ENCODE measurements at regions not wholly inside any gene's neighbourhood (a gene's known extent, or its start where the extent isn't known, plus 50 kb on each side); places are given as distances from the start of the nearest gene placed in this dataset.

DNA sequence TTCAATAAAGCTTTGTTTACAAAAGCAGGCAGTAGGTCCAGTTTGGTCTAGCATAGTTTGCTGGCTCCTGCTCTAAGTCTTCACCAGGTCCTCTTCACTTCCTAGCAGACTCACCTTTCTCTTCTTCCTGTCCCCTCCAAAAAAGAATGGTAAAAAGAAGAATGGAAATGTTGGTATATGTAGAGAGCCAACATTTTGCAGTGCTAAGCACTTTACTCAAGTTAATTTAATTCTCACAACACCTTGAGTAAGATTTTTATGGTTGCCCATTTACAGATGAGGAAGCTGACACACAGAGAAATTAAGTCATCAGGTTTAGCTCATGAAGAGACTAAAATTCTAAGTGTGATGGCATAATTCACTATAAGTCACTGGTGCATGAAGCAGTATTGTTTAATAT lies 230.1 kb upstream of the PRICKLE2 start:
- no peak for DNase-seq
- CTCF ChIA-PET: no interaction called here
- no TSS peak for BruUV-seq (replicated peaks)
- no peak for TF ChIP-seq CTCF (IDR thresholded peaks at IDR 0.05; ENCODE audit: unreplicated experiment)
- H3K4me3 Mint-ChIP-seq (ENCODE audit: low read depth, unreplicated experiment): no peak overlapping the region
- H3K27me3 Mint-ChIP-seq (ENCODE audit: unreplicated experiment): peaks cover 65% of the 10 kb centered on the region
- no peak overlapping the region for H3K27ac Mint-ChIP-seq (ENCODE audit: unreplicated experiment)
- no peaks in the 10 kb centered on the region for H3K4me1 Mint-ChIP-seq (ENCODE audit: low read depth, unreplicated experiment)
- intact Hi-C loops (cut with micrococcal nuclease; ENCODE audit: unreplicated experiment): no loop called here
- H3K36me3 Mint-ChIP-seq (ENCODE audit: insufficient read depth, unreplicated experiment): no peaks in the 10 kb centered on the region
- H3K9me3 Mint-ChIP-seq (ENCODE audit: low read depth, unreplicated experiment): no peaks in the 10 kb centered on the region

GRCh38 chr3:64454768-64455167 lies 229.5 kb upstream of the PRICKLE2 start:
- no peaks in the 10 kb centered on the region for H3K4me1 Mint-ChIP-seq (ENCODE audit: low read depth, unreplicated experiment)
- no peak overlapping the region for H3K4me3 Mint-ChIP-seq (ENCODE audit: low read depth, unreplicated experiment)
- no peaks in the 10 kb centered on the region for H3K36me3 Mint-ChIP-seq (ENCODE audit: insufficient read depth, unreplicated experiment)
- CTCF ChIA-PET: no interaction called here
- DNase-seq: no peak
- intact Hi-C loops (cut with micrococcal nuclease; ENCODE audit: unreplicated experiment): no loop called here
- no peak for TF ChIP-seq CTCF (IDR thresholded peaks at IDR 0.05; ENCODE audit: unreplicated experiment)
- H3K9me3 Mint-ChIP-seq (ENCODE audit: low read depth, unreplicated experiment): no peaks in the 10 kb centered on the region
- BruUV-seq (replicated peaks): no TSS peak
- peaks cover 63% of the 10 kb centered on the region for H3K27me3 Mint-ChIP-seq (ENCODE audit: unreplicated experiment)
- H3K27ac Mint-ChIP-seq (ENCODE audit: unreplicated experiment): no peak overlapping the region

DNA sequence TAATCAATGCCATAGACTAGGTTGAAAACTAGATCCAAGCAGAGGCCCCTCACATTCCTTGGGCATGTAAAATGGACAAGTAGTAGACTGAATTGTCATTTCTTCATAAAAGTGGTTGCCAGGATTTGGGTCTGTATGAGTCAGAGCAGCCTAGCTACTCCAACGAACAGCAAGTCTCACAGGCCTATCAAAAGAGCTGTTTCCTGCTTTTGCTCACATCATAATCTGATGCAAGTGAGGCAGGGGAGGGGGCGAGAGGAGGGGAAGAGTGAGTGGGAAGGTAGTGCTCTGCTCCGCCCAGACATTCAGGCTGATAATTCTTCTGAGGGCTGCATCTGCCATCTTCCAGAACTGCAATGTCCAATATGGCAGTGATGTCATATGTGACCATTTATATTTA lies 228.9 kb upstream of the PRICKLE2 start:
- intact Hi-C loops (cut with micrococcal nuclease; ENCODE audit: unreplicated experiment): no loop called here
- no peak for TF ChIP-seq CTCF (IDR thresholded peaks at IDR 0.05; ENCODE audit: unreplicated experiment)
- no TSS peak for BruUV-seq (replicated peaks)
- peaks cover 63% of the 10 kb centered on the region for H3K27me3 Mint-ChIP-seq (ENCODE audit: unreplicated experiment)
- no peaks in the 10 kb centered on the region for H3K9me3 Mint-ChIP-seq (ENCODE audit: low read depth, unreplicated experiment)
- no peaks in the 10 kb centered on the region for H3K36me3 Mint-ChIP-seq (ENCODE audit: insufficient read depth, unreplicated experiment)
- H3K4me3 Mint-ChIP-seq (ENCODE audit: low read depth, unreplicated experiment): no peak overlapping the region
- no peak for DNase-seq
- H3K4me1 Mint-ChIP-seq (ENCODE audit: low read depth, unreplicated experiment): no peaks in the 10 kb centered on the region
- CTCF ChIA-PET: no interaction called here
- no peak overlapping the region for H3K27ac Mint-ChIP-seq (ENCODE audit: unreplicated experiment)

DNA sequence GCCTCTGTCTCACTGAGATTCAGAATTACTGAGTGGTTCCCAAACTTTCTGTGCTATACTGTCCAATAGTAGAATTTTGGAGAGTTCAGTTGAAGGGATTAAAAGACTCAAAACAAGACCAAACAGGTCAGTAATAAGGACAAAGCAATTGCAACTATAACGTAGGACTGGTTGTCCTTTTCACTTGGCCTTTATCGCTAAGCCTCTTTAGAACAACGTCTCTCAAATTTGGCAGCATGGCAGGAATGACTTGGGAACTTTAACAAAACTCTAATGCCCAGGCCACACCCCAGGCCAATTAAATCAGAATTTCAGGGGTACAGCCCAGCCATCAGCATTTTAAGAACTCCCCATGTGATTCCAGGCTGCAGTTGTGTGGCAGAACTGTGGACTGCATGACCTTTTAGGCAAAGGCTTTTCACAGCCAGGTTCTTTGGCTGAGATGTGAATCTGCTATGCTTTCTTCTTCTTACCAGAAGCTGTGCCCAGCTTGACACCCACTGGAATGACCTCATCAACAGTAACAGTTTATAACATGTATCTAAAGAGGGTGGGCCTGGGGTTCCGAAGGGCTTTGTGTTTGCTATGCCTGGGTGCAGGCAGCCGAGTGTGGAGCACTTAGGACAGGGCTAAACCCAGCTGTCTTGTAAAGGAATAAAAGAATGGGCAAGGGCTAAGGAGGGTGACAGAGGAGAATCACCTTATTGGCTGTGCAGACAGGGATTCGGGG lies 226.2 kb upstream of the PRICKLE2 start:
- Mint-ChIP-seq H3K27me3 (ENCODE audit: unreplicated experiment) (peaks cover 55% of the 10 kb centered on the region), H3K9me3 (ENCODE audit: low read depth, unreplicated experiment) (no peaks in the 10 kb centered on the region), H3K36me3 (ENCODE audit: insufficient read depth, unreplicated experiment) (no peaks in the 10 kb centered on the region), H3K27ac (ENCODE audit: unreplicated experiment) (no peak overlapping the region), H3K4me3 (ENCODE audit: low read depth, unreplicated experiment) (no peak overlapping the region), H3K4me1 (ENCODE audit: low read depth, unreplicated experiment) (no peaks in the 10 kb centered on the region)
- CTCF ChIA-PET: no interaction called here
- no peak for DNase-seq
- no peak for TF ChIP-seq CTCF (IDR thresholded peaks at IDR 0.05; ENCODE audit: unreplicated experiment)
- intact Hi-C loops (cut with micrococcal nuclease; ENCODE audit: unreplicated experiment): no loop called here
- no TSS peak for BruUV-seq (replicated peaks)
